ENCODE measurements at regions not wholly inside any gene's neighbourhood (a gene's known extent, or its start where the extent isn't known, plus 50 kb on each side); places are given as distances from the start of the nearest gene placed in this dataset.
A peak's percentile ranks its signal among the peaks of the same experiment; 100 is the strongest.

GRCh38 chr14:76948976-76949375 is 79.5 kb downstream of the IRF2BPL start:
- Histone ChIP-seq H3K4me1 (ENCODE audit: control insufficient read depth, insufficient read depth, low read length) (peaks cover 21% of the 10 kb centered on the region), H3K4me3 (ENCODE audit: insufficient read depth, low read depth, low read length) (no peak overlapping the region), H3K27ac (ENCODE audit: insufficient read depth, low read depth, low read length, poor library complexity, severe bottlenecking) (no peak overlapping the region), H3K27me3 (ENCODE audit: control insufficient read depth, insufficient read depth, low read length, poor library complexity, severe bottlenecking) (no peaks in the 10 kb centered on the region), H3K36me3 (ENCODE audit: control insufficient read depth, insufficient read depth, low read length) (no peaks in the 10 kb centered on the region), H3K9me3 (ENCODE audit: control insufficient read depth, low read length) (no peaks in the 10 kb centered on the region)
- 90 to 98% methylated on average over 5 of the region's 6 CpGs for WGBS, 2 experiments

- Histone ChIP-seq H3K4me3 (ENCODE audit: insufficient read depth, low read depth, low read length) (no peak overlapping the region), H3K27me3 (ENCODE audit: control insufficient read depth, insufficient read depth, low read length, poor library complexity, severe bottlenecking) (no peaks in the 10 kb centered on the region), H3K4me1 (ENCODE audit: control insufficient read depth, insufficient read depth, low read length) (peaks cover 21% of the 10 kb centered on the region), H3K27ac (ENCODE audit: insufficient read depth, low read depth, low read length, poor library complexity, severe bottlenecking) (no peak overlapping the region), H3K36me3 (ENCODE audit: control insufficient read depth, insufficient read depth, low read length) (no peaks in the 10 kb centered on the region), H3K9me3 (ENCODE audit: control insufficient read depth, low read length) (no peaks in the 10 kb centered on the region)
- WGBS, 2 experiments = 80 to 81% methylated on average over 11 of the region's 11 CpGs
These were observed 80.1 kb downstream of the IRF2BPL start for GRCh38 chr14:76948213-76948947.

GRCh38 chr14:76947838-76948184 is 80.7 kb downstream of the IRF2BPL start:
- Histone ChIP-seq H3K4me1 (ENCODE audit: control insufficient read depth, insufficient read depth, low read length) (peaks cover 21% of the 10 kb centered on the region), H3K4me3 (ENCODE audit: insufficient read depth, low read depth, low read length) (no peak overlapping the region), H3K9me3 (ENCODE audit: control insufficient read depth, low read length) (no peaks in the 10 kb centered on the region), H3K27me3 (ENCODE audit: control insufficient read depth, insufficient read depth, low read length, poor library complexity, severe bottlenecking) (no peaks in the 10 kb centered on the region), H3K27ac (ENCODE audit: insufficient read depth, low read depth, low read length, poor library complexity, severe bottlenecking) (no peak overlapping the region), H3K36me3 (ENCODE audit: control insufficient read depth, insufficient read depth, low read length) (no peaks in the 10 kb centered on the region)
- WGBS, 2 experiments = 29 to 31% methylated on average over 5 of the region's 5 CpGs

- Histone ChIP-seq H3K27ac (ENCODE audit: insufficient read depth, low read depth, low read length, poor library complexity, severe bottlenecking) (peak overlapping the region; percentile 68), H3K27me3 (ENCODE audit: control insufficient read depth, insufficient read depth, low read length, poor library complexity, severe bottlenecking) (no peaks in the 10 kb centered on the region), H3K36me3 (ENCODE audit: control insufficient read depth, insufficient read depth, low read length) (no peaks in the 10 kb centered on the region), H3K4me3 (ENCODE audit: insufficient read depth, low read depth, low read length) (no peak overlapping the region), H3K9me3 (ENCODE audit: control insufficient read depth, low read length) (no peaks in the 10 kb centered on the region), H3K4me1 (ENCODE audit: control insufficient read depth, insufficient read depth, low read length) (peaks cover 21% of the 10 kb centered on the region)
- WGBS, 2 experiments = 2 to 4% methylated on average over 28 of the region's 28 CpGs
These were observed 81.2 kb downstream of the IRF2BPL start for GRCh38 chr14:76947078-76947837.

GRCh38 chr14:76946753-76947077 is 81.8 kb downstream of the IRF2BPL start:
- no peak overlapping the region for H3K4me3 ChIP-seq (ENCODE audit: insufficient read depth, low read depth, low read length)
- H3K4me1 ChIP-seq (ENCODE audit: control insufficient read depth, insufficient read depth, low read length) = peaks cover 22% of the 10 kb centered on the region
- H3K27ac ChIP-seq (ENCODE audit: insufficient read depth, low read depth, low read length, poor library complexity, severe bottlenecking) = peak overlapping the region; percentile 68
- H3K27me3 ChIP-seq (ENCODE audit: control insufficient read depth, insufficient read depth, low read length, poor library complexity, severe bottlenecking) = no peaks in the 10 kb centered on the region
- no peaks in the 10 kb centered on the region for H3K9me3 ChIP-seq (ENCODE audit: control insufficient read depth, low read length)
- H3K36me3 ChIP-seq (ENCODE audit: control insufficient read depth, insufficient read depth, low read length) = no peaks in the 10 kb centered on the region
- WGBS, 2 experiments = 70 to 74% methylated on average over 6 of the region's 6 CpGs

- peaks cover 28% of the 10 kb centered on the region for H3K4me1 ChIP-seq (ENCODE audit: control insufficient read depth, insufficient read depth, low read length)
- no peak overlapping the region for H3K27ac ChIP-seq (ENCODE audit: insufficient read depth, low read depth, low read length, poor library complexity, severe bottlenecking)
- no peak overlapping the region for H3K4me3 ChIP-seq (ENCODE audit: insufficient read depth, low read depth, low read length)
- no peaks in the 10 kb centered on the region for H3K36me3 ChIP-seq (ENCODE audit: control insufficient read depth, insufficient read depth, low read length)
- 90 to 94% methylated on average over 4 of the region's 4 CpGs for WGBS, 2 experiments
- no peaks in the 10 kb centered on the region for H3K9me3 ChIP-seq (ENCODE audit: control insufficient read depth, low read length)
- H3K27me3 ChIP-seq (ENCODE audit: control insufficient read depth, insufficient read depth, low read length, poor library complexity, severe bottlenecking) = no peaks in the 10 kb centered on the region
These were observed 85.4 kb downstream of the IRF2BPL start for GRCh38 chr14:76943072-76943471.

- H3K27me3 ChIP-seq (ENCODE audit: control insufficient read depth, insufficient read depth, low read length, poor library complexity, severe bottlenecking) = no peaks in the 10 kb centered on the region
- H3K4me1 ChIP-seq (ENCODE audit: control insufficient read depth, insufficient read depth, low read length) = peaks cover 25% of the 10 kb centered on the region
- H3K4me3 ChIP-seq (ENCODE audit: insufficient read depth, low read depth, low read length) = no peak overlapping the region
- H3K9me3 ChIP-seq (ENCODE audit: control insufficient read depth, low read length) = no peaks in the 10 kb centered on the region
- peak overlapping the region; percentile 36 for H3K27ac ChIP-seq (ENCODE audit: insufficient read depth, low read depth, low read length, poor library complexity, severe bottlenecking)
- 75% methylated on average over 12 of the region's 12 CpGs for WGBS, 2 experiments
- H3K36me3 ChIP-seq (ENCODE audit: control insufficient read depth, insufficient read depth, low read length) = no peaks in the 10 kb centered on the region
These were observed 86.3 kb downstream of the IRF2BPL start for GRCh38 chr14:76941946-76942805.

- H3K4me1 ChIP-seq (ENCODE audit: control insufficient read depth, insufficient read depth, low read length) = peaks cover 19% of the 10 kb centered on the region
- no peaks in the 10 kb centered on the region for H3K27me3 ChIP-seq (ENCODE audit: control insufficient read depth, insufficient read depth, low read length, poor library complexity, severe bottlenecking)
- WGBS, 2 experiments = 72 to 82% methylated on average over 7 of the region's 7 CpGs
- H3K4me3 ChIP-seq (ENCODE audit: insufficient read depth, low read depth, low read length) = no peak overlapping the region
- no peaks in the 10 kb centered on the region for H3K9me3 ChIP-seq (ENCODE audit: control insufficient read depth, low read length)
- H3K36me3 ChIP-seq (ENCODE audit: control insufficient read depth, insufficient read depth, low read length) = no peaks in the 10 kb centered on the region
- H3K27ac ChIP-seq (ENCODE audit: insufficient read depth, low read depth, low read length, poor library complexity, severe bottlenecking) = peak overlapping the region; percentile 36
These were observed 87.0 kb downstream of the IRF2BPL start for GRCh38 chr14:76941544-76941943.

- no peak overlapping the region for H3K4me3 ChIP-seq (ENCODE audit: insufficient read depth, low read depth, low read length)
- no peak overlapping the region for H3K27ac ChIP-seq (ENCODE audit: insufficient read depth, low read depth, low read length, poor library complexity, severe bottlenecking)
- no peaks in the 10 kb centered on the region for H3K9me3 ChIP-seq (ENCODE audit: control insufficient read depth, low read length)
- peaks cover 25% of the 10 kb centered on the region for H3K4me1 ChIP-seq (ENCODE audit: control insufficient read depth, insufficient read depth, low read length)
- 79 to 83% methylated on average over 8 of the region's 8 CpGs for WGBS, 2 experiments
- H3K36me3 ChIP-seq (ENCODE audit: control insufficient read depth, insufficient read depth, low read length) = no peaks in the 10 kb centered on the region
- no peaks in the 10 kb centered on the region for H3K27me3 ChIP-seq (ENCODE audit: control insufficient read depth, insufficient read depth, low read length, poor library complexity, severe bottlenecking)
These were observed 88.3 kb downstream of the IRF2BPL start for GRCh38 chr14:76940021-76940760.

Measured in ectodermal cell (in vitro differentiated cells).